IPS-NIHi7 (cell line): ENCODE measurements at regions not wholly inside any gene's neighbourhood (a gene's known extent, or its start where the extent isn't known, plus 50 kb on each side); places are given as distances from the start of the nearest gene placed in this dataset.
A peak's percentile ranks its signal among the peaks of the same experiment; 100 is the strongest.

ENCODE experiments used
- DNase-seq: peaks from one replicate; pipeline ENCODE4 v3.0.0; 2012; ENCODE audit warnings: mixed read lengths; ENCODE audit errors: extremely low spot score

DNA sequence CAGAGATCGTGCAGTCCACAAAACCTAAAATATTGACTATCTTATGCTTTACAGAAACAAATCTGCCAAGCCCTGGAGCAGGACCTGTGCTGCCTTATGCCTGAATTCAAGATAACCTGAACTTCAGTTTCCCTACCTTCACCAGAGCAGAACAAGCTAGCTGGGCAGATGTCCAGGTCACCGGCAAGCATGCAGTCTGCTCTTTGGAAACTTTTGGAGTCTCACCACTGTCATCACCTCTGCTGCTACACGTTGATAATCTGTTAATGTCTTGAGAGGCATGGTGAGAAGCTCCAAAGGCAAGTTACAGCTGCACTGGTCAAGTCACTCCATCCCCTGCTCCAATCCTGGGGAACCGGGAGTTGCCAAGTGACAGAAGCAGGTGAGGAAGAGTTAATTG is 354.2 kb downstream of the RBM43 start:
- no peak for DNase-seq

DNA sequence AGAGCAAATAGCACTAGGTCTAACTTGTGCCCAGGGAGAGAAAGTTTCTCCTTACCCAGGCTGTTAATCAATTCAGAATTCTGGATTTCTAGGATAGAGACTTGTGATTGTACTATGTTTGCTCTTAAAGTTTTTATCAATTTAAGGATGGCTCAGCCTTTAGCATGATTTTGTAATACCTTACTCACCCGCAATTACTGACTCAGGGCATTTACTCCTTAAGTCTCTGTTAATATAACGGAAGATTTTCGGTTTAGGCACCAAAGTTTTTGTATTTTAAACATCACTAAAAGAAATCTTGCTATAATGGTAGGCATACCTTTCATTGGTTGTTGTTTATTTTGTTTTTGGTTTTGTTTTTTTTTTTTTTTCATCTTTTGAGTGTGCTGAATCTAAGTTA is 358.2 kb downstream of the RBM43 start:
- DNase-seq: no peak

DNA sequence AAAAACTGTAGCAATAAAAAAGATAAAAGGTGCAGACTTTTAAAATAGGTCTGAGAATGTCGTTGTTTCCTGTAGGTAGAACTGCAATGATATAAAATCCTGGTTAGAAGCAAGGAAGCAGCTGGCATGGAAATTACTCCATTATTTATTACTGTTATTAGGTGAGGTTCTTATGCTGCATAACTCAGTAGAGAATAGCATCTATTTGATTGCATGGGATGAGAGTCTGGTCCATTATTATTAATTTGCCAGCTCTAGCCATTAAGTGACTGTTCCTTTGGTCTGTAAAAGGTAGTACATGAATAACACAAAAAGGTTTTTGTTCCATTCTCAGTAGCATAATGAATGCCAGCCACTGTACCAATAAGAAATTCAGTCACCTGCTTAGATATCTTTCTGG is 358.6 kb downstream of the RBM43 start:
- DNase-seq: no peak

DNA sequence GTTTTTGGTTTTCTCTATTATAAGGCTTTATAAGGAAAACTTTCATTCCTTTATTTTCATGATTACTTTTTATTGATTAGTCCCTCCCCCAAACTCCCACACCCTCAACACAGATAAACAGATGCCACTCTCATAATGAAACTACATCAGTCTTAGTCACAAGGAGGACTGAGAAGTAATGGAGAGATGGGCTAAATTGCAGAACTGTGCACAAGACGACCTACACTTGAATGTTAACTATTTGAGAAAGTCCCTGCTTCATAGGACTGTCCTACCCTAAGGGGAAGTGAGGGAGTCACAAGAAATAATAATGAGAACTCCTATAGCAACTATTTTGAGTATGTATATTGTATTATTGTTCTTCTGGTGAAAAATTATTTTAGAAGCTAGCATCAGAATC is 360.8 kb downstream of the RBM43 start:
- DNase-seq: no peak

DNA sequence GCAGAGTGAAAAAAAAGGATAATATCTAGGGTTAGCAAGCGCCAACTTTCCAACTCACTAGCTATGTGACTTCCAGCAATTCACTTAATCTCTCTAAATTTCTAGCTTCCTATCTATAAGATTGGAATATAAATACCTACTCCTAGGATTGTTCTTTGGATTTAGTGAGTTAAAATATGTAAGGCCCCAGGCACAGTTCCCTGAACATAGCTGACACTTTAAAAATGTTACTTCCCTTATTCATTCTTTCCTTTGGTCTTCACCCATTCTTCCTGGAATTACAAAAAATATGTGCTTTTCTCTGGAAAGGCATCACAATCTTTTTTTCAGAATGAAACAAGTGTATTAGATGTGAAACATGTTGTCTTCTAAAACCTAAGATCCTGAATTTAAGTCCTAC is 365.7 kb downstream of the RBM43 start:
- no peak for DNase-seq

DNA sequence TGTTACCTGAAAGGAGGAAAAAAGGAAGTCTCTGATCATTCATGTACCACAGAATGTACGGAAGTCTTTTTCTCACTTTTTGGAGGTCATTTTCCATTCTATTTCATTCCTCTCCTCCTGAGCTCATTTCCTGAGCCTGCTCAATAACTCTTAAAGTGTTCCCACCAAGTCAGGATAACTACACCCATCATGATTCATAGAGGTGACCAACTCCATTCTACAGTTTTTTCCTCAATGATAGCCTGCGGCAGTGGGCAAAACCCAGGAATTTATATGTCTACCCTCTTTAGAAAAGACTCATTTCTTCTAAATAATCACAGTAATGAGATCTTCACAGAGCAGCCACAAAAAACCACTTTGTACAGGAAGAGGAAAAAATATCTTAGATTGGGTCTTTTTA is 372.5 kb downstream of the RBM43 start:
- DNase-seq: no peak

DNA sequence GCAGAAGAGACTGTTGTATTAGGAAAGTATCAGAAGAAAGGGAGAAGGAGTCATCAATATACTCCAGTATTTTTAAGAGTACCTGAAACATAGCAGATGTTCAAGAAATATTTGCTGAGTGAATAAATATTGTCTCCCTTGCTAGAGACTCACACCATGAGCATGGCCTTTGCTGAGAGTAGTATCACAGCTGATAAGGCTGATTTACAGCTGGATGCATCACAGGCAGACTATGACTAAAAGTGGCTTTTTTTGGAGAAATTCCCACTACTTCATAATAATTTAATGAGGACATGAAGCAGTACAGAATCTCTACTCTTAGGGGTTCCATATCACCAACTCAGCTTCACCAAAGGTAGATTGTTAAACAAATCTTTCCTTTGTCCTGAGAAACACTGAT is 373.3 kb downstream of the RBM43 start:
- no peak for DNase-seq

DNA sequence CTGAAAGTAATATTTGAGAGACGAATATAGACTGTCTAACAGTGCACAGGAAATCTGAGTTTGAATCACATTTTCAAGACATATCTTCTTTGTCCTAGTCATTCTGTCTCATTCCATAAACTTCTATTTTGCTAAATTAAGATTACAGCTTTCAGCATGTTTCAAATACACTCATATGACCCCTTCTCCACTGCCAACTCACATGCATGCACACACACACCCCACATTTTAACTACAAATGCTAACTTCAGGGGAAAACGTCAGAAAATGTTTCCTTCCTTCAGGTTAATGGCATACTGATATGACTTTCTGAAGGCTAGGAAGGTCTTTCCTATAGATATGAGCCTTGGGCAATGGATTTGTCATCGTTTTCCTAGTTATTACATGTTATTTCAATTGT is 373.7 kb downstream of the RBM43 start:
- DNase-seq: no peak

DNA sequence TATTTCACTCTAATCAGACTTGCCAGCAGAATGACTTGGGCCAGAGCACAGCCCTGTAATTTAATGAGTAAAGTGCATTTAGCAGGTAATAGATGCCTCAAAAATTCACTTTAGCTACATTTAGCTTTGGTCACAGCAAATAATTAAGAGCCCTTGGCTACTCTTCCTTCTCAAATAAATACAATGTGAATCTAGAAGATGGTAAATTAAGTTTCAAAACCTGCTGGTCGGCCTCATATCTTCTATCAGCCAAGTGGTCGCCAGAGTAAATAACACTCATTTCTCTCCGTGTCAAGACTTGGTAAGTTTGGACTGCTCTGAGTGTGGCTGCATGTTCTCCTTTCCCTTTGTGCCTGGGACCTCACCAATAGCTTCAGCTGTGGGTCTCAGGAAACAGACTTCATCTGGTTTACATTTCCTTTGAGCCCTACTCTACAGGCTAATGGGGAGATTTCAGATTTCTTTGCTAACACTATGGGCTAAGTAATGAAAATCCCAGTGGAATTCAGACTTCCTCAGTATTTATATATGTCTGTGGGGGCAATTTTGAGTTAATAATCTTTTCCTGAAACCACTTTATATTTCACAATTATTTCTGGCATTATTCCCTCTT is 375.8 kb downstream of the RBM43 start:
- no peak for DNase-seq

DNA sequence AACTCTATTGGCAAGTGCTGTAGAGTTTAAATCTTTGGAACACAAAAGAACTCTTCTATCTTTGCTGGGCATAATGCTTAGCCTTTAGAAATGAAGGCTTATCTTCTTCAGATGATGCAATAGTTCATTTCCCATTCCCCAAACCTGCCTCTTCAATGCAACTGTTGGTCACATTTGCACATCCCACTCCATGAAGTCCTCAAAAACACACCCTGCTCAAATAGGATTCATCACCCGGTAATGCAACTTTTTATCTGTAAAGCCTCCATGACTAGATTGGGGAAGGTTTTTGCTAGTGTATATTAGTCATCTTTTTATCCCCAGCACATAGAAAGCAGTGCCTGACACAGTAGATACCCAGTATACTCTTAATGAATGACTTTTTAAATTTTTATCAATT is 376.4 kb downstream of the RBM43 start:
- no peak for DNase-seq

DNA sequence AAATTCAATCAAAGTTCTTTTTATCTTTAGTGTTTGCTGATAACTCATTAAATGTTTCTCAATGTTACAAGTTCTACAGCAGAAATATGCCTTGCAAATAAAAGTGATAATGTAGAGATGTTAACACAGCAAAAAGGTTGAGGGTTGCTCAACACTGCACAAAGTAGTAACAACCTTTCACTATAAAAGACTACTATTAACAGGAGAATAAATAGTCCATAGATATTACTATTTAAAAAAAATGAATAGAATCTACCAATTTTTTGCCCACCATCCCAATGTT is 378.1 kb downstream of the RBM43 start:
- no peak for DNase-seq

DNA sequence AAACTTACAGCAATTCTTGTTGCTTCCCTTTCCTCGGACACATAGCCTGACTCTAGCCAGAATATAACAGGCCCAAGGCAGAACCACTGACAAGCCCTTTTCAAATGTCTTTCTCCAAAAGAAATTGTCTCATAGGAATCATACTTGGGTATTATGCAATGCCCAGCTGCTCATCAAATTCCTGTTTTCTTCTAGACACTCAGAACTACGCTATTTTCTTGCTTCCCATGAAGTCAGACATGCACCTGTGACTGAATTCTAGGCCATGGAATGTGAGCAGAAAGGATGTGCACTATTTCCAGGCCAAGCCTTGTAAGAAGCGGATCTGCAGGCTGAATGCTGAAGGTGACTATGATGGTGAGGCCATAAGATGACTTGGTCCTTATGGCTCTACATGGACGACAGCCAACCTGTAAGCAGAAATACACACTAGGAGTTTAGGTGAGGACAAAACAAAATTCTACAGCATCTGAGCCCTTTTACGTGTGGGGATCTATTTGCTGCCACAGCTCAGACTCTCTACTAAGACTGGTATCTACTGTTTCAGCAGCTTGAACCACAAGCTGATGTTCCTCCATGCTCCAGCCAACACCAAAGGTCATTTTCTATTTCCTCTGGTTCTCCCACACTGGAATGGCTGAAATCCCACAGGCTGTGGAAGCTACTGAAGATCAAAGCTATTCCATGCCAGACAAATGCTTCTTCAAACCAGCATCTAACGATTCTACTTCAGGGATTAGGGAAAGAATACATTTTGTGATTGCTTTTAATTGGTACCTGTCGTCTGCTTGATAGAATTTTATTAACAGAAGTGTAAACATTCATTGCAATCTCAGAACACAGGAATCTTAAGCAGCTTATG is 378.7 kb downstream of the RBM43 start:
- no peak for DNase-seq

DNA sequence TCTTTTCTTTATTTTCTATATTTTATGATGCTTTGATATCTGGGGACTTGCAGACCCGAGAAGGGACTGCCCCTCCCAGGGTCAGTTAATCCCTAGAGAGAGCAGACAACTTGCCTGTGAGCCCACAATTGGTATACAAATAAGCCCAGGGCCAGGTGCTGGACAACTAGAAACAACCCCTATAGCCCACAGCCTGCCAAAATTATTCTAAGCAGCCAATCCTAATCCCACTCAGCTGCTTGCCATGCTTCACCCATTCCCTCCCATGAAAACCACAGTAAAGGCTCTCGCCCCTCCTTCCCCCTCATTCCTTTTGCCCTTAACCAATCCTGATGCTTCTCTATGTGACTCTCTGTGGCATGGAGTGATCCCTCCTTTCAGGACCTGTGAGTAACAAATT is 380.7 kb downstream of the RBM43 start:
- no peak for DNase-seq

DNA sequence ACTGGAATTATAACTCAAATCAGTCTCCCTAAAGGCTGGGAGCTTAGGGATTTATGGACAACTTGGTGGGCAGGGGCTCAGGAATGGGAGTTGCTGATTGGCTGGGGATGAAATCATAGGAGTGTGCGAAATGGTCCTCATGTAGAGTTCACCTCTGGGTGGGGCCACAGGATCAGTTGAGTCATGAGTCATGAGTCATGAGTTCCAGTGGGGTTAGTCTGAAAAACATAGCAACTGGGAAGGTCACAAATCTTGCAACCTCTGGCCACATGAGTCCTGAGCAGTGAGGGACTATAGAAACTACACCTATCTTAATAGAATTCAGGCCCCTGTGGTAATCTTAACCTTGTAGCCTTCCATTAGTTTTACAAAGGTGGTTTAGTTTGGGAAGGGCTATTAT is 383.3 kb downstream of the RBM43 start:
- DNase-seq: no peak

DNA sequence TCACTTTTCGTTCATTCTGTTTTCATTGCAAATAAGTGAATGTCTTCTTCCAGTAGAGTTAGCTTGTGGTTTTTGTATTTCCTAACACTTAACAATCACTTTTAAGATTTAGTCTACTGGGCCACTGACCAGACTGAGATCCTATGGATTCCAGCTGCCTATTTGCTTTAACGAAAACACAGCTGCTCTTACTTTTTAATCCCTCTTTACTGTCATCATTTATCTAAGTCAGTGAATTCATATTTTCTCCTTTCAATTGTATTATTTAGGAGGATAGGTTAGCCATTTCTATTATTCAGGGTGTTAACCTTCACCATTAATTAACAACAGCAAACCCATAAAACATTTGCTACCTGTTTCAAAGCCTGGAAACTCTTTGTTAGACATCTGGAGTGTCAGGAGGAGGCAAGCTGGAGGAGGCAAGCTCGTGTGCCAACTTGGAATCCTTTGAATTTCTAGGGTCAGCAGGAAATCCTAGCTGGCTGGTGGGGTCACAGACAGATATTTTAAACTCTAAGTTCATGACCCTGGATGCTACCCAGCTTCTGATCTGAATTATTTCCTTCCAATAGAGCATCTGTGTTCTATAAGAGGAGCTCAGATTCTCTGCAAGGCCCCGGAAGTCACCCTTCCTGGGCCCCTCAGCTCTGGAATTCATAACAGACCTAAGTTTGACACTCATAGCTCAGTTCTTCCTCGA is 385.3 kb downstream of the RBM43 start:
- DNase-seq: no peak

DNA sequence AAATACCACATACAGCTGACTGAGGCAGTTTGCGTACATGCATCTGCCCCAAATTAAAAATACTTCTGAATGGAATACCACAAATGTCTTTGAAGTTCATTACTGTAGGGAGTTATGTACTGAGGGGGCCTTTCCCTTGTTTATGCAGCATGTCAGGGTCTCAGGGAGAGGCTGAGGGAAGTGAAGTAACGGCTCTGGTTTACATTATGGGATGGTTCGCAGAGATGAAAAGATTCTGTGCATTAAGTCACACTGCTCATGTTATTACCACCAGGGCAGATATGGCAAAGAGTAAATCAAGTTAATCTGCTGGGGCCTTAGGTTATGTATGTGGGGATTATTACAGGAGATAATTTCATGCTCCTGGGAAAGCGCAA is 385.9 kb upstream of the RND3 start:
- DNase-seq: no peak

DNA sequence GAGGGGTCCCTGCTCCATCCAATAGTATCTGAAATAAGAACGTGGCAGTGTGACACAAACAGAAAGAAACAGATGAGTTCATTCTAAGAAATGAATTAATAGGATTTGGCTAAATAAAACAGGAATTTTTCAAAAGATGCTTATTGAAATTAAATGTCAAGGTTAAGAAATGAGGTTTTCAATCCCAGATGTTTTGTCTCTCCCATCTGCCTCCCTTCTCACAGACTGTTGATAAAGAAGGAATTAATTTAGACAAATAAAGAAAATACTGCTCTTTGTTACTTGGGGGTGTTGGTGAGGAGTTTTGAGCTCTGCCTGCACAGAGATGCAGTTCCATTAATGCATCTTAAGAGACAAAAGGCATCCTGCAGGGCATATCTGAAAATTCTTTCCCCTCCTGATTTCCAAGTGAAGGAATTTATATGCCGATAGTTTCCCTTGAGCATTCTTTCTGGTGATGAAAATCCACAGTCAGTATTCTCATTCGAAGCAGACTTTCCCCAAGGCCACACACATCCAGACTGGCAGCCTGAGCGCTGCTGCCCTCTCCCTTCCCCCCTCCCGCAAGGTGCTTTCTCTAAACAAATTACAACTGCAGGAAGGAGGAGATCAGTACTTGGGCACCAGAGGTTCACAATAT is 385.4 kb upstream of the RND3 start:
- peak; percentile 32 for DNase-seq

DNA sequence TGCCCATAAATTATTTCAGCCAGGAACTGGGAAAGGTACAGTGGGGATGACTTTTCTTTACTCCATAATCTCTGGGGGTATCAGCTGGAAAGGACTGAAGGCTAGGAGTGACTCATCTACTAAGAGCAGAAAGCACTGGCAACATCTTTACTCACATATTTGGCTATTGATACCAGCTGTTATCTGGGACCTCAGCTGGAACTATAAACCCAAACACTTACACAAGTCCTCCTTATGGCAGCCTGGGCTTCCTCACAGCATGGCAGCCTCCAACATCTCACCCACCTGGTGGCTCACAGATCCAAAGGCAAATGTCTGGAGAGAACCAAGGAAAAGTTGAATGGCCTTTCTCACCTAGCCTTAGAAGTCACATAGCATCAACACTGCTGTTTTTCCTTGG is 379.0 kb upstream of the RND3 start:
- no peak for DNase-seq

DNA sequence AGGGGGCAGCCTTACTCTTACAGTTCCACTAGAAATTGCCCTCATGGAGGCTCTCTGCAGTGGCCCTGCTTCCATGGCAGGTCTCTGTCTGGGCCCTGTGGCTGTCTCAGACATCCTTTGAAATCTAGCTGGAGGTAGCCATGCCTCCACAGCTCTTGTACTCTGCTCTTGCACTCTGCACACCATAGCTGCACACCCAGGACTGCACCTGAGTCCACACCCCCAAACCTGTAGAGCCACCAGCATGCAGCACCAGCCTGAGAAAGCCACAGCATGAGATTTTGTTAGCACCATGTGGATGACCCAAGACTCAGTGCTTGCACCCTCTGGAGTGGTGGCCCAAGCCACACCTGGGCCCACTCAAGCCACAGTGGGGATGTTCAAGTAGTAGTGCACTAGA is 376.2 kb upstream of the RND3 start:
- no peak for DNase-seq

DNA sequence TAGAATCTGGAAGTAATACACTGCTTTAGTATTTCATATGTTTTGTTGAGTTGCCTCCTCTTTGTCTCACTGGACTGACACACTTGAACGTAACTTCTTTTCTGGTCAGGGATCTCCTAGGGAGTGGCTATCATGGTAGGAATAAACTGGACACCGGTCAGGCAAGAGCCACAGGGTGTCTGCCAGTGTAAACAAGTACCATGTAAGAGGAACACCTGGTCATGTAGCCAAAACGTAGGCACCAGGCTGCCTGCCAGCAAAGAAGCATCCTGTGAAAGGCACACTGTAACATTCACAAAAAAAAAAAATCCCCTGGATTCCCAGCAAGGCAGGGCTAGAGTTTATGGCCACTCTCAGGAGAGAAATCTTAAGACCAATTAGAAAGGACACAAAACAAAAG is 372.8 kb upstream of the RND3 start:
- no peak for DNase-seq

DNA sequence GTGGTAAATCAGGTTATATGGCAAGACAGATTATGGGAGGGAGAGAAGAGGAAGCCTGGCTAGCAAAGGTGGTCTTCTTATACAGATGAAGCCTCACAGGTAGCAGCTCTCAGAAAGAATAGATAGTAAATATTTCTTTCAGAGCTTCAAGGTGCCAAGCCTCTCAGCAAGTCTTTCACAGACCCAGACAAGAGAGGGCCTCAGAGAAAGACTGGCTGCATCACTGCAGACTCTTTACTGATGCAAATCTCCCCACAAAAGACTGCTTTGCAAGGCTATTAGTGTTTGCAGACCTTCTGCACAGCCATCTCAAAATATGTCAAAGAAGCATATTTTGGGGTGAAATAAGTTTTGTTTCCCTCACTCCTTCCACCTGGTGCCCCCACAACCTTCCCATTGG is 372.4 kb upstream of the RND3 start:
- DNase-seq: peak; percentile 22

DNA sequence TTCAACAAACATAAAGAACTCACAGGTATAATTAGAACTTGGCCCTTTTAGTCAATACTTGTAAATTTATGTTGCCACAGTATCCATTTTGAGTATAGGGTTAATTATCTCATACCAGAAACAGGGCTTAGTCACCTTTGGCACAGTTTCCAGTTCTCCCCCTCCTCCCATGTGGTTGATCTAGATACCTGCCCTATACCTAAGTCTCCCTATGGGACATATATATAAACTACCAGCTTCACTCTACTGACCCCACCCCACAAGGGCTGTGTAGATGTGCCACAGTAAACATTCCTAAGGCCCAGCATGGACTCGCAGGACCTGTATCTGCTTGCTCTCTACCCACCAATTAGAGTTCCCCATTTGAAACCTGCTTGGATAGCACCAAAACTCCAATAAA is 371.7 kb upstream of the RND3 start:
- DNase-seq: no peak

DNA sequence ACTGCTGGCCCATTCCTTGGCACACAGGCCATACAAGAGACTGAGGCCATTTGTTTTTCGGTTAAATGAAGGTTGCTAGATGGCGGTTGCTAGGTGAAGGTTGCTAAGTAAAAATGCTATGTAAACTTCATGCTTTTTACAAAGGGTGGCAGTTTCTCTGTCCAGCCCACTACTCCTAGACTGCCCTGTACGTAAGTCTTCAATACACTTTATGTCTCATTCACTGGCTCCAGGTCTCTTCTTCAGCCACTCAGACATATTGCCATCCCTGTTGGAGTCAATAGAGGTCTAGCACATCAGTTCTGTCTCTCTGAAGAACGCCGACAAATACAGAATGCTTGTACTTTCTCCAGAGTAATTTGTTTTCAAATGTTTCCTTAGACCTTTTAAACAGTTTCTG is 370.9 kb upstream of the RND3 start:
- no peak for DNase-seq
